ENCODE measurements at regions not wholly inside any gene's neighbourhood (a gene's known extent, or its start where the extent isn't known, plus 50 kb on each side); places are given as distances from the start of the nearest gene placed in this dataset.

- TF ChIP-seq SP1 (IDR thresholded peaks at IDR 0.05): no peak
- no peak for TF ChIP-seq SP1 (CRISPR knock-in tag; IDR thresholded peaks at IDR 0.05)
- TF ChIP-seq ATF2 (CRISPR knock-in tag; IDR thresholded peaks at IDR 0.05): no peak
- TF ChIP-seq TFDP1 (CRISPR knock-in tag; IDR thresholded peaks at IDR 0.05; ENCODE audit: borderline replicate concordance): no peak
- TF ChIP-seq RARG (CRISPR knock-in tag; IDR thresholded peaks at IDR 0.05; ENCODE audit: low read depth): no peak
- no peak for TF ChIP-seq TARDBP (CRISPR knock-in tag; IDR thresholded peaks at IDR 0.05)
- no peak for TF ChIP-seq IRX3 (CRISPR knock-in tag; IDR thresholded peaks at IDR 0.05; ENCODE audit: borderline replicate concordance, low read depth)
- TF ChIP-seq HCFC1 (IDR thresholded peaks at IDR 0.05; ENCODE audit: low read depth, low read length): no peak
- no peak for TF ChIP-seq ZNF274 (CRISPR knock-in tag; IDR thresholded peaks at IDR 0.05)
- TF ChIP-seq ARID3A (IDR thresholded peaks at IDR 0.05; ENCODE audit: low read depth, low read length): no peak
- FAIRE-seq (no peak), ATAC-seq (no peak), DNase-seq (ENCODE audit: low spot score) (no peak)
- H3K4me1 ChIP-seq (ENCODE audit: insufficient read depth, low read length): no peaks in the 10 kb centered on the region
- H3K27me3 ChIP-seq (ENCODE audit: control insufficient read depth in 1 of 2, insufficient read depth in 2 of 2, low read length in 2 of 2): no peaks in the 10 kb centered on the region
- H3K4me3 ChIP-seq (replicated peaks in 1 of 3; ENCODE audit: insufficient read depth in 1 of 3, low read depth in 2 of 3, low read length in 3 of 3): no peak overlapping the region
- CTCF ChIA-PET (ENCODE audit: low intra/inter-chr PET ratio, low total read pairs): no interaction called here
- H3K4me2 ChIP-seq (ENCODE audit: low read depth, low read length): no peak overlapping the region
- no peaks in the 10 kb centered on the region for H3K79me2 ChIP-seq (ENCODE audit: insufficient read depth, low read length)
- no peak overlapping the region for H3K27ac ChIP-seq (ENCODE audit: extremely low read length, insufficient read depth, low read length)
- H3K36me3 ChIP-seq (replicated peaks in 1 of 2; ENCODE audit: control insufficient read depth in 1 of 2, insufficient read depth in 2 of 2, low read length in 2 of 2): no peaks in the 10 kb centered on the region
- H4K20me1 ChIP-seq (ENCODE audit: insufficient read depth, low read length): no peaks in the 10 kb centered on the region
- no peak overlapping the region for H3K9ac ChIP-seq (ENCODE audit: insufficient read depth, low read depth, low read length)
- no peaks in the 10 kb centered on the region for H3K9me3 ChIP-seq (ENCODE audit: low read length)
- intact Hi-C loops (cut with micrococcal nuclease; ENCODE audit: unreplicated experiment): no loop called here
- POLR2A ChIA-PET: no interaction called here
- no peak overlapping the region for H2AFZ ChIP-seq (ENCODE audit: low read length)
- BruUV-seq (replicated peaks): no TSS peak
- in situ Hi-C loops (cut with HindIII; ENCODE audit: extremely low pct_ligation_motif_present, low pct_unique_long_range_greater_than_20kb): no loop called here
Observed at GRCh38 chr6:78771586-78771985, 95.8 kb upstream of the IRAK1BP1 start.
